Thoracic aorta (tissue), 2 donors: ENCODE measurements at regions not wholly inside any gene's neighbourhood (a gene's known extent, or its start where the extent isn't known, plus 50 kb on each side); places are given as distances from the start of the nearest gene placed in this dataset.

Source experiments
- ATAC-seq: fragments of 150-250 bp; one replicate; pipeline ENCODE4 v1.8.0; 2017; ENCODE audit warnings: low read depth; ENCODE audit not compliant: insufficient number of reproducible peaks, low FRiP score
- DNase-seq: peaks from one replicate; pipeline ENCODE4 v3.0.0-alpha.2; 2020; ENCODE audit warnings: low spot score
- H3K27ac ChIP-seq, 2 donors: fragments of 200-600 bp; sonication (generic); 1 replicate in 1 of 2; 2 replicates in 1 of 2; pipeline ENCODE4 v1.5.1; 2016; ENCODE audit warnings: mild to moderate bottlenecking in 2 of 2, moderate library complexity in 2 of 2
- H3K27me3 ChIP-seq: fragments of 200-600 bp; sonication (generic); replicated peaks from 2 replicates; pipeline ENCODE4 v1.6.0; 2016; ENCODE audit warnings: mild to moderate bottlenecking; ENCODE audit not compliant: insufficient read depth
- H3K36me3 ChIP-seq: fragments of 200-600 bp; sonication (generic); one replicate; pipeline ENCODE4 v1.5.1; 2016
- H3K4me1 ChIP-seq, 2 donors: fragments of 200-600 bp; sonication (generic); 1 replicate in 1 of 2; 2 replicates in 1 of 2; pipeline versions ENCODE4 v1.5.1 to v1.6.0; 2016; ENCODE audit warnings: low read depth in 2 of 2, mild to moderate bottlenecking in 1 of 2; ENCODE audit not compliant: control insufficient read depth in 1 of 2
- H3K4me3 ChIP-seq: fragments of 200-600 bp; sonication (generic); 2 replicates; pipeline ENCODE4 v1.5.1; 2016; ENCODE audit warnings: mild to moderate bottlenecking
- H3K9me3 ChIP-seq: fragments of 200-600 bp; sonication (generic); 2 replicates; pipeline ENCODE4 v1.5.1; 2016
- CTCF ChIP-seq: fragments of 200-600 bp; sonication (generic); IDR thresholded peaks from one replicate; pipeline ENCODE4 v1.5.1; 2019; ENCODE audit warnings: antibody characterized with exemption

GRCh38 chr2:128756365-128756717, 437.7 kb upstream of the HS6ST1 start:
- DNase-seq = no peak
- H3K4me3 ChIP-seq = no peak overlapping the region
- no peak for ATAC-seq
- no peaks in the 10 kb centered on the region for H3K36me3 ChIP-seq
- H3K27ac ChIP-seq = no peak overlapping the region
- no peaks in the 10 kb centered on the region for H3K27me3 ChIP-seq
- TF ChIP-seq CTCF = no peak
- H3K9me3 ChIP-seq = no peaks in the 10 kb centered on the region
- H3K4me1 ChIP-seq = no peaks in the 10 kb centered on the region

GRCh38 chr2:128765811-128766210, 447.1 kb upstream of the HS6ST1 start:
- Histone ChIP-seq H3K4me1 (no peaks in the 10 kb centered on the region), H3K4me3 (no peak overlapping the region), H3K27ac (no peak overlapping the region), H3K36me3 (no peaks in the 10 kb centered on the region), H3K27me3 (no peaks in the 10 kb centered on the region), H3K9me3 (peaks cover 3% of the 10 kb centered on the region)
- no peak for TF ChIP-seq CTCF
- ATAC-seq (no peak), DNase-seq (no peak)

GRCh38 chr2:128768041-128768440, 449.4 kb upstream of the HS6ST1 start:
- Histone ChIP-seq H3K27me3 (no peaks in the 10 kb centered on the region), H3K4me3 (no peak overlapping the region), H3K9me3 (no peaks in the 10 kb centered on the region), H3K36me3 (no peaks in the 10 kb centered on the region), H3K4me1 (no peaks in the 10 kb centered on the region), H3K27ac (no peak overlapping the region)
- ATAC-seq (no peak), DNase-seq (no peak)
- TF ChIP-seq CTCF = no peak

GRCh38 chr2:128769457-128770142, 450.9 kb upstream of the HS6ST1 start:
- H3K36me3 ChIP-seq = no peaks in the 10 kb centered on the region
- H3K27me3 ChIP-seq = no peaks in the 10 kb centered on the region
- H3K4me3 ChIP-seq = no peak overlapping the region
- no peak for TF ChIP-seq CTCF
- no peaks in the 10 kb centered on the region for H3K9me3 ChIP-seq
- no peaks in the 10 kb centered on the region for H3K4me1 ChIP-seq
- no peak for DNase-seq
- H3K27ac ChIP-seq = no peak overlapping the region
- ATAC-seq = no peak

- DNase-seq (no peak), ATAC-seq (no peak)
- Histone ChIP-seq H3K4me1 (no peaks in the 10 kb centered on the region), H3K9me3 (no peaks in the 10 kb centered on the region), H3K27me3 (no peaks in the 10 kb centered on the region), H3K27ac (no peak overlapping the region), H3K4me3 (no peak overlapping the region), H3K36me3 (no peaks in the 10 kb centered on the region)
- no peak for TF ChIP-seq CTCF
Measured at GRCh38 chr2:128770143-128771085, 451.7 kb upstream of the HS6ST1 start.
